Inferior parietal cortex (tissue), 1 donor: ENCODE measurements at regions not wholly inside any gene's neighbourhood (a gene's known extent, or its start where the extent isn't known, plus 50 kb on each side); places are given as distances from the start of the nearest gene placed in this dataset.

Experiments
- DNase-seq: peaks from one replicate; pipeline ENCODE4 v3.0.0-alpha.2; 2016; ENCODE audit errors: extremely low spot score

- DNase-seq: no peak
These were observed 100.6 kb upstream of the NPHP3 start for GRCh38 chr3:132822837-132823236.

- no peak for DNase-seq
These were observed 100.1 kb upstream of the NPHP3 start for GRCh38 chr3:132822266-132822665.

GRCh38 chr3:132821314-132821713, 99.1 kb upstream of the NPHP3 start:
- DNase-seq: no peak

GRCh38 chr3:132818251-132818650, 96.0 kb upstream of the NPHP3 start:
- DNase-seq: no peak

GRCh38 chr3:132817646-132818177, 95.5 kb upstream of the NPHP3 start:
- DNase-seq: no peak

GRCh38 chr3:132805071-132805470, 82.9 kb upstream of the NPHP3 start:
- no peak for DNase-seq

GRCh38 chr3:132804498-132804897, 82.3 kb upstream of the NPHP3 start:
- DNase-seq: no peak

GRCh38 chr3:132803889-132804288, 81.7 kb upstream of the NPHP3 start:
- DNase-seq: no peak

- DNase-seq: no peak
These were observed 78.7 kb upstream of the NPHP3 start for GRCh38 chr3:132800958-132801357.

- no peak for DNase-seq
These were observed 68.6 kb upstream of the NPHP3 start for GRCh38 chr3:132790806-132791205.

- no peak for DNase-seq
These were observed 67.8 kb upstream of the NPHP3 start for GRCh38 chr3:132789959-132790358.

GRCh38 chr3:132788301-132788671, 66.1 kb upstream of the NPHP3 start:
- peak; percentile 72 for DNase-seq

- DNase-seq: peak; percentile 48
These were observed 65.5 kb upstream of the NPHP3 start for GRCh38 chr3:132787616-132788300.

GRCh38 chr3:132786890-132787289, 64.7 kb upstream of the NPHP3 start:
- no peak for DNase-seq

- DNase-seq: no peak
These were observed 63.1 kb upstream of the NPHP3 start for GRCh38 chr3:132785292-132785691.

- DNase-seq: no peak
These were observed 62.4 kb upstream of the NPHP3 start for GRCh38 chr3:132784502-132785025.

- no peak for DNase-seq
These were observed 60.9 kb upstream of the NPHP3 start for GRCh38 chr3:132783152-132783551.

- DNase-seq: no peak
These were observed 59.7 kb upstream of the NPHP3 start for GRCh38 chr3:132781922-132782321.

GRCh38 chr3:132777171-132777570, 55.0 kb upstream of the NPHP3 start:
- no peak for DNase-seq

GRCh38 chr3:132773071-132773619, 50.9 kb upstream of the NPHP3 start:
- no peak for DNase-seq

- no peak for DNase-seq
These were observed 50.0 kb upstream of the NPHP3 start for GRCh38 chr3:132772252-132772651.
